ENCODE measurements at regions not wholly inside any gene's neighbourhood (a gene's known extent, or its start where the extent isn't known, plus 50 kb on each side); places are given as distances from the start of the nearest gene placed in this dataset.

DNA sequence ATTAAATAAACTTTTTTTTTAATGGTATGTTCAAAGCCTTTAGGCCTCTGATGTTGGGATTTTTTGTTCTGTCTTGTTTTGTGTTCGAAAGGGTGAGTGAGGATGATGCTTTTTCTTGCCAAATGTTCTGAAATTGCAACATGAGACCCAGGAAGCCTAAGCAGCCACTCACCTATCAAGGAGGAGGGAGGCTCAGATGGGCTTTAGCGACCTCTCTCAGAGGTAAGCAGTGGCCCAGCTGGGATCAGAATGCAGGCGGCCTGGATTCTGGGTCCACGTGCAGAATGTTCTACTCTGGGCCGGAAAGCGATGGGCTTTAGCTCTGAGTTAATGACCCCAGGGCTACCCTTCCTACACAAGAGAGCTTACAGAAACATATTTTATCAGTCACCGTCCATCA lies 386.6 kb downstream of the SOX9 start:
- H3K4me3 ChIP-seq, result no peak overlapping the region
- no peak overlapping the region for H3K27ac ChIP-seq
- H3K27me3 ChIP-seq, result peaks cover 0 to 4% of the 10 kb centered on the region in 2 donors
- H3K4me1 ChIP-seq, result peaks cover 0 to 8% (median 3%) of the 10 kb centered on the region in 4 donors
- TF ChIP-seq, protein P1, sequence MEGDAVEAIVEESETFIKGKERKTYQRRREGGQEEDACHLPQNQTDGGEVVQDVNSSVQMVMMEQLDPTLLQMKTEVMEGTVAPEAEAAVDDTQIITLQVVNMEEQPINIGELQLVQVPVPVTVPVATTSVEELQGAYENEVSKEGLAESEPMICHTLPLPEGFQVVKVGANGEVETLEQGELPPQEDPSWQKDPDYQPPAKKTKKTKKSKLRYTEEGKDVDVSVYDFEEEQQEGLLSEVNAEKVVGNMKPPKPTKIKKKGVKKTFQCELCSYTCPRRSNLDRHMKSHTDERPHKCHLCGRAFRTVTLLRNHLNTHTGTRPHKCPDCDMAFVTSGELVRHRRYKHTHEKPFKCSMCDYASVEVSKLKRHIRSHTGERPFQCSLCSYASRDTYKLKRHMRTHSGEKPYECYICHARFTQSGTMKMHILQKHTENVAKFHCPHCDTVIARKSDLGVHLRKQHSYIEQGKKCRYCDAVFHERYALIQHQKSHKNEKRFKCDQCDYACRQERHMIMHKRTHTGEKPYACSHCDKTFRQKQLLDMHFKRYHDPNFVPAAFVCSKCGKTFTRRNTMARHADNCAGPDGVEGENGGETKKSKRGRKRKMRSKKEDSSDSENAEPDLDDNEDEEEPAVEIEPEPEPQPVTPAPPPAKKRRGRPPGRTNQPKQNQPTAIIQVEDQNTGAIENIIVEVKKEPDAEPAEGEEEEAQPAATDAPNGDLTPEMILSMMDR (IDR thresholded peaks at IDR 0.05), result no peak
- DNase-seq, result no peak
- no peaks in the 10 kb centered on the region for H3K36me3 ChIP-seq
- intact Hi-C loops (cut with DNase I; ENCODE audit: low total_unique reads), result no loop called here
- no peaks in the 10 kb centered on the region for H3K9me3 ChIP-seq

DNA sequence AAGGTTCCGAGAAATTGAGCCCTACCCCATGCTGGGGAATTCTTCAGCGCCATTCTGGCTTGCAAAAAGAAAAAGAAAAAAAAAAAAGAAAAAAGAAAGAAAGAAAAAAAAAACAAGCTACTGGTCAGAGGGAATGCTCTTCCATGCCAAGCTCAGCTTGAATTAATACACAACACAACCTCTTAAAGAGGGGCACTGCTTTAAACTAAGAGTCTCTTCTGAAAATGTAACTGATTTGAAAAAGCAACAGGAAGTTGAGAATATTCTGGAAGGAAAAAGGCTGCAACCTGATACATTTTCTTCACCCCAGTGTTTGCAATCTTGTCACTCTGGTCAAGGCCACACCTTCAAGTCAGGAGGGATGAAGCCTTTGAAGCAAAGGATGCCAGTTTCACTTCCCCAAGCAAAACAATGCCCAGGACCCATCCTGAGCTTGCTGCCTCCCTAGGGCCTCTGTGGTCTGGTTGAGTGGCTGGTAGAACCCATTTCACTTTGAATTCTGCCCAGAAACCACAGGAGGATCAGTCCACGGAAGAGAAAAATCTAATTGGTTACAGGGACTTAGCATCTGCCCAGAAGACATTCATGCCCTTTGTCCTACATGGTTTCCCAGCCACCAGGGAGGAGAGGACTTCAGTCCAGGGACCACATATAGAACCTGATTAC lies 389.7 kb downstream of the SOX9 start:
- TF ChIP-seq, protein P1 (IDR thresholded peaks at IDR 0.05), result no peak
- peaks cover 0 to under 1% of the 10 kb centered on the region in 2 donors for H3K27me3 ChIP-seq
- no peaks in the 10 kb centered on the region for H3K4me1 ChIP-seq
- H3K36me3 ChIP-seq, result no peaks in the 10 kb centered on the region
- DNase-seq, result no peak
- intact Hi-C loops (cut with DNase I; ENCODE audit: low total_unique reads), result no loop called here
- H3K9me3 ChIP-seq, result no peaks in the 10 kb centered on the region
- H3K27ac ChIP-seq, result no peak overlapping the region
- H3K4me3 ChIP-seq, result no peak overlapping the region

DNA sequence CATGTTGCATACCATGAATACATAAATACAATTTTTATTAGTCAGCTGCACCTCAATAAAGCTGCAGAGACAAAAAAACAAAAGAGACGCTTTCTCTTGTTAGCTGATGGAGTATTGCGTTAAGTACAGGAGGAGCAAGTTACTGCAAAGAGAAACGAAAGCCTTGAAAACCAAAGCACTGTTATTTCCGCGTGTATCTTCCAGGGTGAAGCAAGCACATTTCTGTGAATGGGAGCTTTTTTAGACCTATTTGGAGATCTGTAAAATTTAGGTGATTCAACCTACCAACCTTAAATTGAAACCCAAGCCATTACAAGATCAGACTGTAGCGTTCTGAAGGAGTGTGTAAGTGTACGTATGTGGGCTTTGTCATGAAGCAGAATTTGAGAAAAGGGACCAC lies 390.4 kb downstream of the SOX9 start:
- Histone ChIP-seq H3K27me3 (peaks cover 0 to 5% of the 10 kb centered on the region in 2 donors), H3K4me1 (no peaks in the 10 kb centered on the region), H3K4me3 (no peak overlapping the region), H3K36me3 (no peaks in the 10 kb centered on the region), H3K9me3 (no peaks in the 10 kb centered on the region), H3K27ac (no peak overlapping the region)
- DNase-seq, result no peak
- intact Hi-C loops (cut with DNase I; ENCODE audit: low total_unique reads), result no loop called here
- TF ChIP-seq, protein P1 (IDR thresholded peaks at IDR 0.05), result no peak

DNA sequence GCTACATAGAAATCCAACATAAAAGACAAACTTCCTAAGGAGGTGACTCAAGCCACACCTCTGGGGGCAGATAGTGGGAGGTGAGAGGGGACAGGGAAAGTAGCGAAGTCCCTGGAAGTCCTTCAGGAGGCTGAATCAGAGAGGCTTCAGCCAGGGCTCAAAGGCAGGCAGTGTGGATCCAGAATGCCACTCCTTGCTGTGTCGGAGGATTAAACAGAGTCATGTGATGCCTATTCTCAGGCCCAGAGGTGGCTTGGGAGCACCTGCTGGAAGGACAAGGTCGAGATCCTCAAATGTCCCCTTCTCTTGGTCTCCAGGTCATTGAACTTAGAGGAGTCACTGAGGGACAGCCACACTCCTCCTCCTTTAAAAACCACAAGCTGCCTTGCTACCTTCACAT lies 391.1 kb downstream of the SOX9 start:
- Histone ChIP-seq H3K4me1 (no peaks in the 10 kb centered on the region), H3K27me3 (peaks cover 0 to 5% of the 10 kb centered on the region in 2 donors), H3K36me3 (no peaks in the 10 kb centered on the region), H3K9me3 (no peaks in the 10 kb centered on the region), H3K27ac (no peak overlapping the region), H3K4me3 (no peak overlapping the region)
- DNase-seq, result no peak
- intact Hi-C loops (cut with DNase I; ENCODE audit: low total_unique reads), result no loop called here
- TF ChIP-seq, protein P1 (IDR thresholded peaks at IDR 0.05), result no peak

DNA sequence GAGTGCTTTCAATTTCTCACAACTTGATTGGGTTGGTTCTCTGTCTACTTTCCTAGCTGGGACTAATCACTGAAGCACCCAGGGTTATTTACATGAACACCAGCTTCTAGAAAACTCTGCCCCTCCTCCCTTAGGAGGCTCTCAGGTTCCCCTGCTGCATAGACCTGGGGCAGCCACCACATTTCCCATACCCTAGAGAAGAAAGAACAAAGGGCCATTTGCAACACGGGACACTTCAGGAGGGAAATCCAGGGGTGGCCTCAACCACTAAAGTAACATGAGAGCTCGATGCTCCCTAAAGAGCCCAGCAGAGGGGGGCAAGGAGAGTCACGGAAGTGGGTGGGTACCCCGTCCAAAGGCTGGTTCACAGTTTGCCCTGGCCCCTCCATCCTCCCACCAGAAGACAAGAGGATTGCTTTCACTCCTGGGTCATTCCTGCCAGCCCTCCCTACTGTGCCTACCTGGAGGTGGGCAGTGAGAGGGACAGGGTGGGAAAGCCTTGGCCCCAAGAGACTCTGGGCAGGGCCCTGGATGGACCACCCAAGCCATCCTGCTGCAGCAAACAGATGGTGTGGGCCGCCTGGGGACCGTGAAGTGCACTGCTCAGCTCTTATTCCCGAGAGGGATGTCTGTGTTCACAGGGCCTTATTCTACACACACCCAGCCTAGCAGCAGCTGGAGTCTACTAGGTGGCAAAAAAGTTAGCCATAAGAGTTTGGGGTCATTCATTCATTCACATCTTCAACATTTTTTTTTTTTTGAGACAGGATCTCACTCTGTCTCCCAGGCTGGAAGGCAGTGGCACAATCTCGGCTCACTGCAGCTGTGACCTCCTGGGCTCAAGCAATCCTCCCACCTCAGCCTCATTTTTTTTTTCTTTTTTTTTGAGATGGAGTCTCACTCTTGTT lies 392.1 kb downstream of the SOX9 start:
- H3K4me1 ChIP-seq, result no peaks in the 10 kb centered on the region
- H3K36me3 ChIP-seq, result no peaks in the 10 kb centered on the region
- TF ChIP-seq, protein P1 (IDR thresholded peaks at IDR 0.05), result no peak
- no peak overlapping the region for H3K4me3 ChIP-seq
- no peak overlapping the region for H3K27ac ChIP-seq
- no peak for DNase-seq
- no peaks in the 10 kb centered on the region for H3K9me3 ChIP-seq
- intact Hi-C loops (cut with DNase I; ENCODE audit: low total_unique reads), result no loop called here
- peaks cover 0 to 5% of the 10 kb centered on the region in 2 donors for H3K27me3 ChIP-seq
